ENCODE measurements at regions not wholly inside any gene's neighbourhood (a gene's known extent, or its start where the extent isn't known, plus 50 kb on each side); places are given as distances from the start of the nearest gene placed in this dataset.

DNA sequence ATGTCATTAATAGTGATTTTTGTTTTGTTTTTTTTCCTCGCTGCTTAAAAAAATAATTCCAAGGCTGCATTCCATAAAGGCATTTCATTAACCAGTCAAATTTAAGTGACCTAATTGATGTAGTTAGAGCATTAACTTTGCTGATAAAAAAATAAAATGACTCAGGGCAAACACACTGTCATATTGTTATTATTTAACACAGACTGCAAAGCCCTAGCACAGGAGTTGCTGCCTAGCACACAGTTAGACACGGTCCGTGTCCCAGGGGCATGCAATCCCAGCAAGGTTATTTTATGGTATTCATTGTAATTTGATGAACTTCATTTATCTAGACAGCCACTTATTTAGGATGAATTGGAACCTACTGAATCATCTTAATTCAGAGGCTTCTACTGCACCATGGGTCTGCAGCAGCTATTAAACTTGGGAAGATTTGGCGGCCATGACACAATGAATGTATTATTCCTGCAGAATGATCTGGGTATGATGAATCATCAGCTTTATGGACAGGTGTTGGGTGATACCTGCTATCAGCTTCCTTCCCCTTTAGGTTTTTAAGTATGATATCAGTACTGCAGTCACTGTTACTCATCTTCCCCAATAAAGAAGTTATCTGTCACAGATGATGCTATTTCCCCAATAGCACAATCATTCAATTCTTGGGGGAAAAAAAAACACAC, 182.7 kb downstream of the PPARGC1A start:
- Histone ChIP-seq H3K4me2 (ENCODE audit: low read length) (no peak overlapping the region), H3K27ac (ENCODE audit: low read depth, low read length) (no peak overlapping the region), H3K4me1 (ENCODE audit: control insufficient read depth, low read length) (no peaks in the 10 kb centered on the region), H3K4me3 (ENCODE audit: low read length) (no peak overlapping the region), H3F3A (ENCODE audit: control insufficient read depth, insufficient read depth) (no peaks in the 10 kb centered on the region), H4K20me1 (ENCODE audit: control insufficient read depth, insufficient read depth, low read depth, low read length) (no peaks in the 10 kb centered on the region), H3K36me3 (ENCODE audit: control insufficient read depth, low read length) (no peaks in the 10 kb centered on the region), H3K9me3 (ENCODE audit: control insufficient read depth, insufficient read depth, low read length) (no peaks in the 10 kb centered on the region), H3K27me3 (ENCODE audit: control insufficient read depth, low read length) (no peaks in the 10 kb centered on the region), H3K9me2 (replicated peaks; ENCODE audit: control insufficient read depth, low read length) (no peaks in the 10 kb centered on the region), H3K79me2 (ENCODE audit: control insufficient read depth, low read length) (no peaks in the 10 kb centered on the region)
- TF ChIP-seq, protein P1, sequence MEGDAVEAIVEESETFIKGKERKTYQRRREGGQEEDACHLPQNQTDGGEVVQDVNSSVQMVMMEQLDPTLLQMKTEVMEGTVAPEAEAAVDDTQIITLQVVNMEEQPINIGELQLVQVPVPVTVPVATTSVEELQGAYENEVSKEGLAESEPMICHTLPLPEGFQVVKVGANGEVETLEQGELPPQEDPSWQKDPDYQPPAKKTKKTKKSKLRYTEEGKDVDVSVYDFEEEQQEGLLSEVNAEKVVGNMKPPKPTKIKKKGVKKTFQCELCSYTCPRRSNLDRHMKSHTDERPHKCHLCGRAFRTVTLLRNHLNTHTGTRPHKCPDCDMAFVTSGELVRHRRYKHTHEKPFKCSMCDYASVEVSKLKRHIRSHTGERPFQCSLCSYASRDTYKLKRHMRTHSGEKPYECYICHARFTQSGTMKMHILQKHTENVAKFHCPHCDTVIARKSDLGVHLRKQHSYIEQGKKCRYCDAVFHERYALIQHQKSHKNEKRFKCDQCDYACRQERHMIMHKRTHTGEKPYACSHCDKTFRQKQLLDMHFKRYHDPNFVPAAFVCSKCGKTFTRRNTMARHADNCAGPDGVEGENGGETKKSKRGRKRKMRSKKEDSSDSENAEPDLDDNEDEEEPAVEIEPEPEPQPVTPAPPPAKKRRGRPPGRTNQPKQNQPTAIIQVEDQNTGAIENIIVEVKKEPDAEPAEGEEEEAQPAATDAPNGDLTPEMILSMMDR (IDR thresholded peaks at IDR 0.05; ENCODE audit: low read depth, low read length, poor library complexity, severe bottlenecking): no peak
- TF ChIP-seq EZH2phosphoT487 (IDR thresholded peaks at IDR 0.05; ENCODE audit: borderline replicate concordance, low read length): no peak

- Histone ChIP-seq H3K36me3 (ENCODE audit: control insufficient read depth, low read length) (no peaks in the 10 kb centered on the region), H3K27me3 (ENCODE audit: control insufficient read depth, low read length) (no peaks in the 10 kb centered on the region), H4K20me1 (ENCODE audit: control insufficient read depth, insufficient read depth, low read depth, low read length) (no peaks in the 10 kb centered on the region), H3K4me3 (ENCODE audit: low read length) (no peak overlapping the region), H3K79me2 (ENCODE audit: control insufficient read depth, low read length) (no peaks in the 10 kb centered on the region), H3F3A (ENCODE audit: control insufficient read depth, insufficient read depth) (no peaks in the 10 kb centered on the region), H3K4me1 (ENCODE audit: control insufficient read depth, low read length) (no peaks in the 10 kb centered on the region), H3K4me2 (ENCODE audit: low read length) (no peak overlapping the region), H3K9me2 (replicated peaks; ENCODE audit: control insufficient read depth, low read length) (no peaks in the 10 kb centered on the region), H3K27ac (ENCODE audit: low read depth, low read length) (no peak overlapping the region), H3K9me3 (ENCODE audit: control insufficient read depth, insufficient read depth, low read length) (no peaks in the 10 kb centered on the region)
- TF ChIP-seq, protein P1 (IDR thresholded peaks at IDR 0.05; ENCODE audit: low read depth, low read length, poor library complexity, severe bottlenecking): no peak
- TF ChIP-seq EZH2phosphoT487 (IDR thresholded peaks at IDR 0.05; ENCODE audit: borderline replicate concordance, low read length): no peak
Observed at GRCh38 chr4:23700197-23700596, 189.7 kb downstream of the PPARGC1A start.

- no peak overlapping the region for H3K27ac ChIP-seq (ENCODE audit: low read depth, low read length)
- no peaks in the 10 kb centered on the region for H3K4me1 ChIP-seq (ENCODE audit: control insufficient read depth, low read length)
- H3K4me3 ChIP-seq (ENCODE audit: low read length): no peak overlapping the region
- no peak overlapping the region for H3K4me2 ChIP-seq (ENCODE audit: low read length)
- TF ChIP-seq, protein P1 (IDR thresholded peaks at IDR 0.05; ENCODE audit: low read depth, low read length, poor library complexity, severe bottlenecking): no peak
- TF ChIP-seq EZH2phosphoT487 (IDR thresholded peaks at IDR 0.05; ENCODE audit: borderline replicate concordance, low read length): no peak
- no peaks in the 10 kb centered on the region for H3K36me3 ChIP-seq (ENCODE audit: control insufficient read depth, low read length)
- H3K79me2 ChIP-seq (ENCODE audit: control insufficient read depth, low read length): no peaks in the 10 kb centered on the region
- no peaks in the 10 kb centered on the region for H3F3A ChIP-seq (ENCODE audit: control insufficient read depth, insufficient read depth)
- no peaks in the 10 kb centered on the region for H3K9me3 ChIP-seq (ENCODE audit: control insufficient read depth, insufficient read depth, low read length)
- H3K9me2 ChIP-seq (replicated peaks; ENCODE audit: control insufficient read depth, low read length): no peaks in the 10 kb centered on the region
- no peaks in the 10 kb centered on the region for H4K20me1 ChIP-seq (ENCODE audit: control insufficient read depth, insufficient read depth, low read depth, low read length)
- no peaks in the 10 kb centered on the region for H3K27me3 ChIP-seq (ENCODE audit: control insufficient read depth, low read length)
Observed at GRCh38 chr4:23697722-23698121, 192.1 kb downstream of the PPARGC1A start.
